Breast epithelium (tissue), 4 donors: ENCODE measurements at regions not wholly inside any gene's neighbourhood (a gene's known extent, or its start where the extent isn't known, plus 50 kb on each side); places are given as distances from the start of the nearest gene placed in this dataset.

Source experiments
- DNase-seq, 2 donors: peaks; one replicate each; pipeline ENCODE4 v3.0.0-alpha.2; 2019; ENCODE audit warnings: low spot score in 2 of 2
- H3K27ac ChIP-seq, 2 donors: fragments of 200-600 bp; sonication (generic) in 1 of 2; one replicate each; pipeline ENCODE4 v1.5.1; 2016 to 2019; ENCODE audit warnings: mild to moderate bottlenecking in 1 of 2
- H3K27me3 ChIP-seq, 2 donors: fragments of 200-600 bp; sonication (generic) in 1 of 2; one replicate each; pipeline versions ENCODE4 v1.5.1 to v1.6.0; 2017 to 2019; ENCODE audit warnings: control low read depth in 1 of 2, mild to moderate bottlenecking in 1 of 2
- H3K36me3 ChIP-seq: fragments of 200-600 bp; one replicate; pipeline ENCODE4 v1.5.1; 2019
- H3K4me1 ChIP-seq, 2 donors: fragments of 200-600 bp; sonication (generic); one replicate each; pipeline ENCODE4 v1.5.1; 2016 to 2019; ENCODE audit warnings: control low read depth in 1 of 2
- H3K4me3 ChIP-seq, 3 donors: fragments of 200-600 bp; sonication (generic); 1 replicate in 2 of 3; 2 replicates in 1 of 3; pipeline ENCODE4 v1.5.1; 2016 to 2019; ENCODE audit warnings: mild to moderate bottlenecking in 3 of 3, moderate library complexity in 2 of 3
- H3K9me3 ChIP-seq, 2 donors: fragments of 200-600 bp; sonication (generic) in 1 of 2; one replicate each; pipeline ENCODE4 v1.5.1; 2016 to 2019; ENCODE audit warnings: control low read depth in 1 of 2
- POLR2A ChIP-seq: fragments of 450-650 bp; IDR thresholded peaks from one replicate; pipeline ENCODE4 v1.6.1; 2016; ENCODE audit warnings: antibody characterized with exemption, mild to moderate bottlenecking, moderate library complexity
- POLR2AphosphoS5 ChIP-seq, 3 donors: sonication (generic); formaldehyde crosslinking; IDR thresholded peaks; one replicate each; pipeline ENCODE4 v1.6.1; 2017; ENCODE audit warnings: antibody characterized with exemption in 3 of 3
- intact Hi-C: fragments of 100-400 bp; cut with DNase I; formaldehyde crosslinking; loops from one replicate; pipeline ENCODE4 v1.15.1; 2023; ENCODE audit warnings: low total_unique reads
- TF ChIP-seq, protein P1 (sequence below), 3 donors: fragments of 450-650 bp; IDR thresholded peaks; one replicate each; pipeline ENCODE4 v1.5.1; 2016 to 2017; ENCODE audit warnings: antibody characterized with exemption in 3 of 3, mild to moderate bottlenecking in 3 of 3, moderate library complexity in 3 of 3

- TF ChIP-seq POLR2AphosphoS5 (IDR thresholded peaks at IDR 0.05) (no peak), POLR2A (no peak)
- TF ChIP-seq, protein P1, sequence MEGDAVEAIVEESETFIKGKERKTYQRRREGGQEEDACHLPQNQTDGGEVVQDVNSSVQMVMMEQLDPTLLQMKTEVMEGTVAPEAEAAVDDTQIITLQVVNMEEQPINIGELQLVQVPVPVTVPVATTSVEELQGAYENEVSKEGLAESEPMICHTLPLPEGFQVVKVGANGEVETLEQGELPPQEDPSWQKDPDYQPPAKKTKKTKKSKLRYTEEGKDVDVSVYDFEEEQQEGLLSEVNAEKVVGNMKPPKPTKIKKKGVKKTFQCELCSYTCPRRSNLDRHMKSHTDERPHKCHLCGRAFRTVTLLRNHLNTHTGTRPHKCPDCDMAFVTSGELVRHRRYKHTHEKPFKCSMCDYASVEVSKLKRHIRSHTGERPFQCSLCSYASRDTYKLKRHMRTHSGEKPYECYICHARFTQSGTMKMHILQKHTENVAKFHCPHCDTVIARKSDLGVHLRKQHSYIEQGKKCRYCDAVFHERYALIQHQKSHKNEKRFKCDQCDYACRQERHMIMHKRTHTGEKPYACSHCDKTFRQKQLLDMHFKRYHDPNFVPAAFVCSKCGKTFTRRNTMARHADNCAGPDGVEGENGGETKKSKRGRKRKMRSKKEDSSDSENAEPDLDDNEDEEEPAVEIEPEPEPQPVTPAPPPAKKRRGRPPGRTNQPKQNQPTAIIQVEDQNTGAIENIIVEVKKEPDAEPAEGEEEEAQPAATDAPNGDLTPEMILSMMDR (IDR thresholded peaks at IDR 0.05) = no peak
Measured at GRCh38 chr14:61183196-61183885, 97.8 kb downstream of the TMEM30B start.

GRCh38 chr14:61179796-61180398, 101.2 kb downstream of the TMEM30B start:
- Histone ChIP-seq H3K27ac (no peak overlapping the region), H3K4me1 (no peaks in the 10 kb centered on the region)
- intact Hi-C loops = no loop called here

More at GRCh38 chr14:61183196-61183885, 97.8 kb downstream of the TMEM30B start:
- intact Hi-C loops = no loop called here
- DNase-seq = no peak
- Histone ChIP-seq H3K27me3 (no peaks in the 10 kb centered on the region), H3K4me1 (no peaks in the 10 kb centered on the region), H3K36me3 (no peaks in the 10 kb centered on the region), H3K27ac (no peak overlapping the region), H3K4me3 (no peak overlapping the region), H3K9me3 (no peaks in the 10 kb centered on the region)

DNA sequence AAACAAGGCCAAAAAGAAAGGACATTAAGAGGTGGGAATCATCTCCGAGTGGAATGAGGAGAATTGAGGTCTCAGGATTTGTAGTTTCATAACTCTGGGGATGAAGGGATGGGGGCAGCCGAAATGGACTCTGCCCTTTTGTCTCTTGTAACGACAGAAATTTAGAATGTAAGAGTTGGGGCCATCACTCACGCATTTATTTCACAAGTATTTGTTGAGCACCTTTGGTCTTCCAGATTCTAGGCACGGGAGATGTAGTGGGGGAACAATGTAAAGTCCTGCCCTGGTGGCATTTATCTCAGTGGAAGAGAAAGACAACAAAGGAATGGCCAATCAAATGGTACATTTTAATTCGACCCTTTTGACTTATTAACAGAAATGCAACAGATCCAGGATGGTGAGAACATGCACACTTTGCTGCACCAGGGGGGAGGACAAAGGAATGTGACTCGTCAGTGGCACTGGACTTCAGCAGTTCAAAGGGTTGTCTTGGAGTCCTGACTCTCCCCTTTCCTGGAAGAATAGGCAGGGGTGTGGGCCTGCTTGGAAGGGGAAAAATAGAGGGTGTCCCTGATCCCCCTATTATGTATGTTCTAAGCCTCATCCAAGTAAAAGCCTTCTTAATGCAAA, 102.0 kb downstream of the TMEM30B start:
- no peaks in the 10 kb centered on the region for H3K27me3 ChIP-seq
- TF ChIP-seq POLR2A (no peak), POLR2AphosphoS5 (IDR thresholded peaks at IDR 0.05) (no peak)
- TF ChIP-seq, protein P1 (IDR thresholded peaks at IDR 0.05) = no peak
- H3K4me3 ChIP-seq = no peak overlapping the region
- no peaks in the 10 kb centered on the region for H3K36me3 ChIP-seq
- intact Hi-C loops = no loop called here
- no peaks in the 10 kb centered on the region for H3K9me3 ChIP-seq
- DNase-seq = no peak
- peak overlapping the region; percentile 27 to 60 for H3K27ac ChIP-seq
- no peaks in the 10 kb centered on the region for H3K4me1 ChIP-seq

More at GRCh38 chr14:61179796-61180398, 101.2 kb downstream of the TMEM30B start:
- no peaks in the 10 kb centered on the region for H3K9me3 ChIP-seq
- TF ChIP-seq POLR2A (no peak), POLR2AphosphoS5 (IDR thresholded peaks at IDR 0.05) (no peak)
- TF ChIP-seq, protein P1 (IDR thresholded peaks at IDR 0.05) = no peak
- H3K4me3 ChIP-seq = no peak overlapping the region
- H3K27me3 ChIP-seq = no peaks in the 10 kb centered on the region
- no peaks in the 10 kb centered on the region for H3K36me3 ChIP-seq
- DNase-seq = no peak

DNA sequence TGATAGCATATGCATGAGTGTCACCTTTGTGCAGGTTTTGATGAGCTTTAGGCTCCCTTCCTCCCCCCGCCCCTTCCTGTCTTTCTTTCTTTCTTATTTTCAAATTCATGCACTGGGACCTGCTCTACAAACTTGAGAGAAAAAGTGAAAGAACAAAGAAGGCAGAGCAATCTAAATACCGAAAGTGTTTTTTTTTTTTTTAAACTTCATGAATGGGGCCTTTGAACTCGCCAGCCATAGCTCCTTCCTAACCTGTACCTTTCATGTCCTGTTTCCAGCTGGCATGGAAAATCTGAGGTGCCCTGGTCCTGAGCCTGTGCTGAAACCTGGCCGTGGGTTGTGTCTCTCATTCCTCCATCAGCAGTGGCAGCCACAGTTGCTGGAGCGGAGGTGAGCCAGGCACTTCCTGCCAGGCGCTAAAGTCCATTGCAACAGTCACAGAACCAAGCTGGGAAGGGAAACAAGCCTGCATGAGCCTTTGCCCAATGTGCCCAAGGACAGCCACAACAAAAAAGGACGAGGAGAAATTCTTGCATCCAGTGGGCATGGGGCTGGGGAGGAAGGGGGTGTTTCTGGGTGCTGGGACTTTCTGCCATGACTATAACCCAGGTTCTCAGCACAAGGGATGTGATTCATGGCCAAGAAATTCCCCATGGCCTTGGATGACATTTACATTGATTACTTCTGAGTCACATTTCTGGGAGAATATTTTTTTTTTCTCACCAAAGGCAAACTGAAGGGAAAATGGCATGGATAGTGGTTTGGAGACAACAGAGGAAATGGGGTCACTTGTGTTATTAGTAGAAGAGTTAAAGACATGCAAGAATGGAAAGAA, 102.7 kb downstream of the TMEM30B start:
- Histone ChIP-seq H3K27ac (peak overlapping the region; percentile 60 to 75), H3K4me3 (peak overlapping the region in 2 of 3 donors; percentile 23 to 30), H3K9me3 (no peaks in the 10 kb centered on the region), H3K4me1 (no peaks in the 10 kb centered on the region), H3K36me3 (no peaks in the 10 kb centered on the region), H3K27me3 (no peaks in the 10 kb centered on the region)
- TF ChIP-seq POLR2A (no peak), POLR2AphosphoS5 (IDR thresholded peaks at IDR 0.05) (peak in 1 of 3 donors; percentile 21)
- TF ChIP-seq, protein P1 (IDR thresholded peaks at IDR 0.05) = no peak
- intact Hi-C loops = no loop called here
- peak in 1 of 2 donors; percentile 53 for DNase-seq
